SHP77 (cell line): ENCODE measurements at regions not wholly inside any gene's neighbourhood (a gene's known extent, or its start where the extent isn't known, plus 50 kb on each side); places are given as distances from the start of the nearest gene placed in this dataset.
"Not testable (repeated sequence)": the region's sequence is repeated elsewhere in the genome, so short reads cannot be mapped to it uniquely, and the experiment has no call there.

Experiments
- DNase-seq, 2 experiments: peaks; one replicate each; lab custom pipeline; 2025; lab: John Stamatoyannopoulos, UW

GRCh38 chr2:131639001-131639620 is 111.4 kb downstream of the CCDC74A start:
- DNase-seq, result not testable (repeated sequence)

GRCh38 chr2:131641414-131642206 is 113.9 kb downstream of the CCDC74A start:
- DNase-seq, result no peak

- not testable (repeated sequence) for DNase-seq
Measured at GRCh38 chr2:131643180-131643579, 115.5 kb downstream of the CCDC74A start.

GRCh38 chr2:131645177-131645765 is 117.6 kb downstream of the CCDC74A start:
- no peak for DNase-seq

- DNase-seq, result not testable (repeated sequence)
Measured at GRCh38 chr2:131646220-131646619, 118.5 kb downstream of the CCDC74A start.

- no peak for DNase-seq
Measured at GRCh38 chr2:131646669-131647297, 119.1 kb downstream of the CCDC74A start.

GRCh38 chr2:131648565-131648964 is 120.9 kb downstream of the CCDC74A start:
- DNase-seq, result not testable (repeated sequence)

- not testable (repeated sequence) for DNase-seq
Measured at GRCh38 chr2:131652246-131652645, 124.6 kb downstream of the CCDC74A start.

- DNase-seq, result not testable (repeated sequence)
Measured at GRCh38 chr2:131654107-131654506, 126.4 kb downstream of the CCDC74A start.

GRCh38 chr2:131656816-131657633 is 129.3 kb downstream of the CCDC74A start:
- DNase-seq, result no peak

- DNase-seq, result no peak
Measured at GRCh38 chr2:131657895-131658768, 130.4 kb downstream of the CCDC74A start.

GRCh38 chr2:131658769-131659131 is 131.1 kb downstream of the CCDC74A start:
- no peak for DNase-seq

- no peak for DNase-seq
Measured at GRCh38 chr2:131659168-131659572, 131.5 kb downstream of the CCDC74A start.

GRCh38 chr2:131661101-131661782 is 133.6 kb downstream of the CCDC74A start:
- peak; percentile 13 to 15 for DNase-seq

GRCh38 chr2:131661884-131662535 is 134.3 kb downstream of the CCDC74A start:
- not testable (repeated sequence) for DNase-seq

- not testable (repeated sequence) for DNase-seq
Measured at GRCh38 chr2:131663501-131663900, 135.8 kb downstream of the CCDC74A start.

- not testable (repeated sequence) for DNase-seq
Measured at GRCh38 chr2:131665716-131666115, 138.0 kb downstream of the CCDC74A start.

GRCh38 chr2:131668794-131669540 is 141.3 kb downstream of the CCDC74A start:
- DNase-seq, result peak in 1 of 2 experiments; percentile 14
